ENCODE measurements at regions not wholly inside any gene's neighbourhood (a gene's known extent, or its start where the extent isn't known, plus 50 kb on each side); places are given as distances from the start of the nearest gene placed in this dataset.

DNA sequence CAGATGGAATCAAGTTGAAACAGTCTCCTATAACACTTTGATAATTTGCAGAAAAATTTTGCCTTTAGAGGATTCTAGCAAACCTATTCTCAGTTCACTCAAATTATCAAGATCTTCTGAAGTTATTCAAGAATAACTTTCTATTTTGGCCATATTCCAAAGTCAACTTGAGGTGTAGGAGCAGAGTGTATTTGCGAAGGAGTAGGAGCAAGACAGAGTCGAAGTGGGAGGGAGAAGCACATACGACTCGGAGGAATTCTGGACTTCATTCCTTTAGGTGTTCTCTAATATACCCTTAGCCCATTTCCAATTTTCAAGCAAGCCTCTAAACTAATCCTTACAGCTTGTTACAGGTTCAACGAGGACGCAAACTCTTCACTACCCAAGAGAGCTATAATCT lies 252.9 kb downstream of the GPM6A start:
- no peak for TF ChIP-seq POLR2A (IDR thresholded peaks at IDR 0.05)
- TF ChIP-seq, protein P1, sequence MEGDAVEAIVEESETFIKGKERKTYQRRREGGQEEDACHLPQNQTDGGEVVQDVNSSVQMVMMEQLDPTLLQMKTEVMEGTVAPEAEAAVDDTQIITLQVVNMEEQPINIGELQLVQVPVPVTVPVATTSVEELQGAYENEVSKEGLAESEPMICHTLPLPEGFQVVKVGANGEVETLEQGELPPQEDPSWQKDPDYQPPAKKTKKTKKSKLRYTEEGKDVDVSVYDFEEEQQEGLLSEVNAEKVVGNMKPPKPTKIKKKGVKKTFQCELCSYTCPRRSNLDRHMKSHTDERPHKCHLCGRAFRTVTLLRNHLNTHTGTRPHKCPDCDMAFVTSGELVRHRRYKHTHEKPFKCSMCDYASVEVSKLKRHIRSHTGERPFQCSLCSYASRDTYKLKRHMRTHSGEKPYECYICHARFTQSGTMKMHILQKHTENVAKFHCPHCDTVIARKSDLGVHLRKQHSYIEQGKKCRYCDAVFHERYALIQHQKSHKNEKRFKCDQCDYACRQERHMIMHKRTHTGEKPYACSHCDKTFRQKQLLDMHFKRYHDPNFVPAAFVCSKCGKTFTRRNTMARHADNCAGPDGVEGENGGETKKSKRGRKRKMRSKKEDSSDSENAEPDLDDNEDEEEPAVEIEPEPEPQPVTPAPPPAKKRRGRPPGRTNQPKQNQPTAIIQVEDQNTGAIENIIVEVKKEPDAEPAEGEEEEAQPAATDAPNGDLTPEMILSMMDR (IDR thresholded peaks at IDR 0.05), result no peak

All from testis (tissue), 2 donors.